ENCODE measurements at regions not wholly inside any gene's neighbourhood (a gene's known extent, or its start where the extent isn't known, plus 50 kb on each side); places are given as distances from the start of the nearest gene placed in this dataset.
"Not testable (repeated sequence)": the region's sequence is repeated elsewhere in the genome, so short reads cannot be mapped to it uniquely, and the experiment has no call there.

- DNase-seq (ENCODE audit: extremely low spot score); CTCF ChIA-PET; POLR2A ChIA-PET: not testable (repeated sequence)
Observed at GRCh38 chr4:69013933-69014332, 62.3 kb upstream of the UGT2A3 start.

GRCh38 chr4:69017986-69018385 is 66.4 kb upstream of the UGT2A3 start:
- DNase-seq (ENCODE audit: extremely low spot score); CTCF ChIA-PET; POLR2A ChIA-PET: not testable (repeated sequence)

- CTCF ChIA-PET; DNase-seq (ENCODE audit: extremely low spot score); POLR2A ChIA-PET: not testable (repeated sequence)
Observed at GRCh38 chr4:69019538-69020461, 68.2 kb upstream of the UGT2A3 start.

- DNase-seq (ENCODE audit: extremely low spot score); CTCF ChIA-PET: not testable (repeated sequence)
Observed at GRCh38 chr4:69020462-69020807, 68.8 kb upstream of the UGT2A3 start.

GRCh38 chr4:69025191-69025998 is 70.9 kb upstream of the UGT2B7 start:
- peak; percentile 41 for DNase-seq (ENCODE audit: extremely low spot score)
- ChIA-PET POLR2A (interaction anchor here (0.6 kb wide), 1 partner anchor 568 kb away, joined by 3 read pairs; no protein-coding TSS in a partner anchor), CTCF (no interaction called here)
- no peak for TF ChIP-seq FOXM1 (IDR thresholded peaks at IDR 0.05; ENCODE audit: borderline replicate concordance)
- TF ChIP-seq LEF1 (IDR thresholded peaks at IDR 0.05; ENCODE audit: borderline replicate concordance), result no peak
- TF ChIP-seq SUZ12 (IDR thresholded peaks at IDR 0.05), result no peak
- no peak for TF ChIP-seq NFRKB (IDR thresholded peaks at IDR 0.05)
- TF ChIP-seq BHLHE40 (IDR thresholded peaks at IDR 0.05; ENCODE audit: borderline replicate concordance), result no peak
- no peak for TF ChIP-seq HDGF (IDR thresholded peaks at IDR 0.05; ENCODE audit: borderline replicate concordance)
- no peak for TF ChIP-seq CTBP1 (IDR thresholded peaks at IDR 0.05; ENCODE audit: borderline replicate concordance)
- no peak for TF ChIP-seq ZNF384 (IDR thresholded peaks at IDR 0.05)
- TF ChIP-seq L3MBTL2 (conservative IDR thresholded peaks at IDR 0.05), result no peak
- TF ChIP-seq FOXK2 (IDR thresholded peaks at IDR 0.05), result no peak
- TF ChIP-seq PKNOX1 (IDR thresholded peaks at IDR 0.05), result no peak
- no peak for TF ChIP-seq ARNT (IDR thresholded peaks at IDR 0.05)
- no peak for TF ChIP-seq ELF4 (IDR thresholded peaks at IDR 0.05)
- TF ChIP-seq TARDBP (IDR thresholded peaks at IDR 0.05), result no peak
- no peak for TF ChIP-seq SP1 (IDR thresholded peaks at IDR 0.05)
- TF ChIP-seq FOXA1 (IDR thresholded peaks at IDR 0.05), result no peak

More at GRCh38 chr4:69020462-69020807, 68.8 kb upstream of the UGT2A3 start:
- POLR2A ChIA-PET, result not testable (repeated sequence)

GRCh38 chr4:69025999-69026387 is 70.3 kb upstream of the UGT2B7 start:
- ChIA-PET POLR2A (no interaction called here), CTCF (no interaction called here)
- no peak for TF ChIP-seq NFRKB (IDR thresholded peaks at IDR 0.05)
- TF ChIP-seq ELF4 (IDR thresholded peaks at IDR 0.05), result no peak
- no peak for DNase-seq (ENCODE audit: extremely low spot score)

- no peak for DNase-seq (ENCODE audit: extremely low spot score)
- ChIA-PET CTCF (no interaction called here), POLR2A (no interaction called here)
- TF ChIP-seq SUZ12 (IDR thresholded peaks at IDR 0.05), result no peak
- TF ChIP-seq LEF1 (IDR thresholded peaks at IDR 0.05; ENCODE audit: borderline replicate concordance), result no peak
- TF ChIP-seq ZNF384 (IDR thresholded peaks at IDR 0.05), result no peak
- TF ChIP-seq TARDBP (IDR thresholded peaks at IDR 0.05), result no peak
- TF ChIP-seq PKNOX1 (IDR thresholded peaks at IDR 0.05), result no peak
- no peak for TF ChIP-seq FOXM1 (IDR thresholded peaks at IDR 0.05; ENCODE audit: borderline replicate concordance)
- TF ChIP-seq FOXA1 (IDR thresholded peaks at IDR 0.05), result no peak
- TF ChIP-seq L3MBTL2 (conservative IDR thresholded peaks at IDR 0.05), result no peak
- TF ChIP-seq HDGF (IDR thresholded peaks at IDR 0.05; ENCODE audit: borderline replicate concordance), result no peak
- no peak for TF ChIP-seq NFRKB (IDR thresholded peaks at IDR 0.05)
- TF ChIP-seq ARNT (IDR thresholded peaks at IDR 0.05), result no peak
- TF ChIP-seq ELF4 (IDR thresholded peaks at IDR 0.05), result no peak
- TF ChIP-seq BHLHE40 (IDR thresholded peaks at IDR 0.05; ENCODE audit: borderline replicate concordance), result no peak
Observed at GRCh38 chr4:69026974-69027373, 69.3 kb upstream of the UGT2B7 start.

GRCh38 chr4:69030326-69030725 is 65.9 kb upstream of the UGT2B7 start:
- DNase-seq (ENCODE audit: extremely low spot score), result no peak
- TF ChIP-seq L3MBTL2 (conservative IDR thresholded peaks at IDR 0.05) (no peak), ARNT (IDR thresholded peaks at IDR 0.05) (no peak), SP1 (IDR thresholded peaks at IDR 0.05) (no peak), HDGF (IDR thresholded peaks at IDR 0.05; ENCODE audit: borderline replicate concordance) (no peak), FOXM1 (IDR thresholded peaks at IDR 0.05; ENCODE audit: borderline replicate concordance) (no peak), FOXK2 (IDR thresholded peaks at IDR 0.05) (no peak), PKNOX1 (IDR thresholded peaks at IDR 0.05) (no peak), NFRKB (IDR thresholded peaks at IDR 0.05) (no peak), TARDBP (IDR thresholded peaks at IDR 0.05) (no peak), SUZ12 (IDR thresholded peaks at IDR 0.05) (no peak), ELF4 (IDR thresholded peaks at IDR 0.05) (no peak), ZNF384 (IDR thresholded peaks at IDR 0.05) (no peak), BHLHE40 (IDR thresholded peaks at IDR 0.05; ENCODE audit: borderline replicate concordance) (no peak), CTBP1 (IDR thresholded peaks at IDR 0.05; ENCODE audit: borderline replicate concordance) (no peak), FOXA1 (IDR thresholded peaks at IDR 0.05) (no peak), LEF1 (IDR thresholded peaks at IDR 0.05; ENCODE audit: borderline replicate concordance) (no peak)
- POLR2A ChIA-PET, result no interaction called here
- CTCF ChIA-PET, result no interaction called here
